NCI-H2196 (cell line): ENCODE measurements at regions not wholly inside any gene's neighbourhood (a gene's known extent, or its start where the extent isn't known, plus 50 kb on each side); places are given as distances from the start of the nearest gene placed in this dataset.
"Not testable (repeated sequence)": the region's sequence is repeated elsewhere in the genome, so short reads cannot be mapped to it uniquely, and the experiment has no call there.

Source experiments
- DNase-seq: peaks from one replicate; lab custom pipeline; 2025; ENCODE audit not compliant: unreplicated experiment; lab: John Stamatoyannopoulos, UW

DNA sequence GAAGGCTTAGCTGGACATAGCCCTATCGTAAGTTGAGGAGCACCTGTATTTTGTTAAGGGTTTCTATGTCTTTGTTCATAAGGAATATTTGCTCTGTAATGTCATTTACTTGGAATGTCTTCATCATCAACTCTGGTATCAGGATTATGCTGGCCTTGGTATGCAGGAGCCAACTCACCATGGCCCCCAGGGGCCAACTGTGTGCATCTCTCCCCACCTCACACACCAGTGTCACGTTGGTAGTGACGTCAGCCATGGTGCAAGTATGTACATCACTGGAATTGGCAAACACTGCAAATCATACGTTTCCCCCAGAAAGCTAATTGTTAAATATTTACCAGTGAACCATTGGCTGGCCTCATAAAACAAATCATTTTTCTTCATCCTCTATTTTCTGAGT lies 70.8 kb downstream of the YTHDF1 start:
- no peak for DNase-seq

DNA sequence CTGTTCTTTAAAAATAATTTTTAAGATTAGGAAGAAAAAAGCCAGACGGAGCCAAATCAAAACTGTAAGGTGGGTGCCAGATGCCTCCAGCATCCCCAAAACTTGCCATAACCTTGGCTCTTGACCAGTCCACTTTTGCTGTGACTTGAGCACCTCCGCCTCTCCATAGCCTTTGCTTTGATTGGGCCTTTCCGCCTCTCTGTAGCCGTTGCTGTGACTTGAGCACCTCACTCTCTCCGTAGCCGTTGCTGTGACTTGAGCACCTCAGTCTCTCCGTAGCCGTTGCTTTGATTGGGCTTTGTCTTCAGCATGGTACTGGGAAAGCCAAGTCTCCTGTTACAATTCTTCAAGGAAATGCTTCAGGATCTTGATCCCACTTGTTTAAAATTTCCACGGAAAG lies 73.0 kb downstream of the YTHDF1 start:
- no peak for DNase-seq

DNA sequence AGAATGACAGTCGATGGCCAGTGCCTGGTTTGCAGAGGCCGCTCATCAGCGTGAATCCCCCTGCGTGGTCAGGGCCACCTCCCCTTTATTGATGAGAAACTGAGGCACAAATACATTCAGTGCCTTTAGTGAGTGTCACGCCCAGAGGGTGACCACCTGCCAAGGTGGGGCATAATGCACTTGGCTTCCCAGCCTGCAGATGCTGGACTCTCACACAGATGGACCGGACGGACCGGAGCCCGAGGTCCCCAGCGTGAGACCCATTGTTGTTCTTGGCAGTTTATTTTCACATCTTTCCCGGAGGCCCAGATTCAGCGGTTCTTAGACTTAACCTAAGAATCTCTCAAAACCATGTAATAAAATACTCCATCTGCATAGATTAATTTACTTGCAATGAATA lies 74.4 kb downstream of the YTHDF1 start:
- no peak for DNase-seq

DNA sequence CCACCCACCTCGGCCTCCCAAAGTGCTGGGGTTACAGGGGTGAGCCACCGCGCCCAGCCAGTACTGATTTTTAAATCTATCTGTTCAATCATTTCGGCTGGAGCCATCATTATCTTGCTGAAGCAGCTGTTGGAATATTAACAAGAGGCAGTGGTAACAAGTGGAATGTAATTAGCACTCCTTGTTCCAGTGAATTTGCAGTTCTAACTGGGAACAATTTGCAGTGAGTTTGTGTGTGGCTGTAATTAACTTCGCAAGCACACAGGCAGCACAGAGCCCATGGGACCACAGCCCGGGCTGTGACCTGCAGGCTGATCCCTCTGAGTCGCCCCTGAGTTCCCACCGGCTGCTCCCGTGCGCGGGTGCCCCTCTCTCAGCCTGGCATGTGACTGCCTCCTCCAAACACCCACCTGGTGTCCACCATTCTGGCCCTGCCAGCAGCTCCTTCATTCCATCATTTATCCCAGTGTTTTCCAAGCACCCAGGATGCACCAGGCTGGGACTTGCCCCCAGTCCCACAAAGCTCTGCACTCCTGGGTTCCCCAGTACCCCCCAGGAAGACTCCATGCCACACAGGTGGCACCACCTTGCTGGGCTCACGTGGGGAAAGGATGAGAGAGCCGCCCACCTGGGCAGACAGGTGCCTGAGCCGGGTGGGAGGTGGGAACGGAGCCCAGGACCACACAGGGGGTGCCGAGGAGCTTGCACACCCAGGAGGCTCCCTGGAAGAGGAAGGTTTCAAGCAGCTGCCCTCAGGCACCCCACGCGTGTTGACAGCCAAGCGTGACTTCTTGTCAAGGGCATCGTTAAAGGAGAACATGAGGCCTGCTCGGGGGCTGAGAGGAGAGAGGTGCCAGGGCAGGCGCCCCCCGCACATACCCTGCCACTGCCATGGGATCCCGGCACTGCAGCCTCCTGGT lies 75.2 kb downstream of the YTHDF1 start:
- DNase-seq: no peak

DNA sequence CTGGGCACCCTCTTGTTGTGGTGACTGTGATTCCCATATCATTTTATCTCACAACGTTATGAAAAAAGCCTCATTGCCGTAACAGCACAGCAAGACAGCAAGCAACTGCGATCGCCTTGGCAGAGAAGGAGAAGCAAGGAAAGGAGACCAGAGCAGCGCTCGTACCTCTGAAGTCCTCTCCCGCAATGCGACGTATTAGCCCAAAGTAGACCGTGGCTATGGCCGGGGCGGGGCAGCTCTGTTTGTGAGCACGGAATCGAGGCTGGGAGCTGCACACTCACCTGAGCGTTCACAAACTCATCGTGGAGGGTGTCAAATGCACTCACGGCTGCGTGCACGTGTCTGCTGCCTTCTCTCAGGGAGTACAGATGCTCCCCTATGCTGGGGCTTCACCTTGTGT lies 76.1 kb downstream of the YTHDF1 start:
- DNase-seq: no peak

GRCh38 chr20:63139356-63139755 lies 76.6 kb downstream of the YTHDF1 start:
- no peak for DNase-seq

- DNase-seq: no peak
Observed at GRCh38 chr20:63138855-63139341, 77.0 kb downstream of the YTHDF1 start.

DNA sequence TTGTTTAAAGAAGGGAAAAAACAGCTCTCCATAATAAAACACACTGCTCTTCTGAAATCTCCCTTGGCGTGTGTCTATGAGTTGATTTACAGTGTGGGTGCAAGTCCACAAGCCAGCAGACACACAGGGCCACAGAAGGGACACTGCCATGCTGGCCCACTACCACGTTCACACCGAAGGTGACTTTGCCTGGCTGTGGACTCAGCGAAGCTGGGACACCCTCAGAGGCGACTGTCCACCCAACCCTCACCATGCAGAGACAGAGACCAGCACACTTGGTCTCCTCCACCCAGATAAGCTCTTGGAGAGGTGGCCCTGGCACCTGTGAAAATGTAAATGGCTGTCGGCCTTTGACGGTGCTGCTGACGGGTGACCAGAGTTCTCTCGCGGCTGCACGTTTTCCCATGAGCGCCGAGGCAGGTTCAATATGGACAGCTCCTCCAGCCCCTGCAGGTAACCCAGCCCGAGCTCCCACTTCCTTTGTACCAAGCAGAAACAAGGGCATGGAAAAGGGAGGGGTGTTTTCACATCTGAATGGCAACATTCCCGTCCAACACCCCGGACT lies 78.0 kb downstream of the YTHDF1 start:
- no peak for DNase-seq

- no peak for DNase-seq
Observed at GRCh38 chr20:63136296-63136695, 79.6 kb downstream of the YTHDF1 start.

- no peak for DNase-seq
Observed at GRCh38 chr20:63135411-63135810, 80.5 kb downstream of the YTHDF1 start.

- not testable (repeated sequence) for DNase-seq
Observed at GRCh38 chr20:63134711-63135361, 81.1 kb downstream of the YTHDF1 start.

GRCh38 chr20:63134201-63134612 lies 81.7 kb downstream of the YTHDF1 start:
- DNase-seq: no peak

GRCh38 chr20:63133481-63134091 lies 82.3 kb downstream of the YTHDF1 start:
- DNase-seq: no peak

- no peak for DNase-seq
Observed at GRCh38 chr20:63132715-63133471, 83.0 kb downstream of the YTHDF1 start.

GRCh38 chr20:63132131-63132714 lies 83.7 kb downstream of the YTHDF1 start:
- DNase-seq: no peak

- no peak for DNase-seq
Observed at GRCh38 chr20:63130658-63131577, 85.0 kb downstream of the YTHDF1 start.

- DNase-seq: no peak
Observed at GRCh38 chr20:63129991-63130657, 85.8 kb downstream of the YTHDF1 start.

DNA sequence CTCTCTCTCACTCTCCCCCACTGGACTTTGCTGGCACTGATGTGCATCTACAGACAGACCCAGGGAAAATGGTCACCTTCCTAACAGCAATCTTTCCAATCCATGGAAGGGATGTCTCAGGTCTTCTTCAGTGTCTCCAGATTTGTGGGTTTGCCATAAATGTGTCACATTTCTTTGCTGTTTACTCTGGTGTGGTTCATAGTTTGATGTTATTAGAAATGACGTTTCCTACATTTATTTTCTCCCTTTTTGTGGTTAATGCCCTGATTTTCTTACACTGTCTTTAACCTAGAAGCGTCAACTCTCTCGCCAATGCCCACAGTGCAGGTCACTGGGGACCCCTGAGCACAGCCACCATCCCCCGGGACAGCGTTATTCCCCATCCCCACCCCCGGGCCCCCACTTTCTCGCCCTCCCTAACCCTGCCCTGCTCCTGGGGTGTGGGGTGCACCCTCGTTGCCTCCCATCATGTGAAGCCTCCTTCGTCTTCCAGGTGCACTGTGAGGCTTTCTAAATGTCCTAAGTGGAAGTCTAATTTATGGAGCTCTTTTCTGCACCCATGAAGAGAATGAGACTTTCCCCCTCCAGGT lies 86.5 kb downstream of the YTHDF1 start:
- DNase-seq: no peak
